ENCODE measurements at regions not wholly inside any gene's neighbourhood (a gene's known extent, or its start where the extent isn't known, plus 50 kb on each side); places are given as distances from the start of the nearest gene placed in this dataset.
"Not testable (repeated sequence)": the region's sequence is repeated elsewhere in the genome, so short reads cannot be mapped to it uniquely, and the experiment has no call there.

DNA sequence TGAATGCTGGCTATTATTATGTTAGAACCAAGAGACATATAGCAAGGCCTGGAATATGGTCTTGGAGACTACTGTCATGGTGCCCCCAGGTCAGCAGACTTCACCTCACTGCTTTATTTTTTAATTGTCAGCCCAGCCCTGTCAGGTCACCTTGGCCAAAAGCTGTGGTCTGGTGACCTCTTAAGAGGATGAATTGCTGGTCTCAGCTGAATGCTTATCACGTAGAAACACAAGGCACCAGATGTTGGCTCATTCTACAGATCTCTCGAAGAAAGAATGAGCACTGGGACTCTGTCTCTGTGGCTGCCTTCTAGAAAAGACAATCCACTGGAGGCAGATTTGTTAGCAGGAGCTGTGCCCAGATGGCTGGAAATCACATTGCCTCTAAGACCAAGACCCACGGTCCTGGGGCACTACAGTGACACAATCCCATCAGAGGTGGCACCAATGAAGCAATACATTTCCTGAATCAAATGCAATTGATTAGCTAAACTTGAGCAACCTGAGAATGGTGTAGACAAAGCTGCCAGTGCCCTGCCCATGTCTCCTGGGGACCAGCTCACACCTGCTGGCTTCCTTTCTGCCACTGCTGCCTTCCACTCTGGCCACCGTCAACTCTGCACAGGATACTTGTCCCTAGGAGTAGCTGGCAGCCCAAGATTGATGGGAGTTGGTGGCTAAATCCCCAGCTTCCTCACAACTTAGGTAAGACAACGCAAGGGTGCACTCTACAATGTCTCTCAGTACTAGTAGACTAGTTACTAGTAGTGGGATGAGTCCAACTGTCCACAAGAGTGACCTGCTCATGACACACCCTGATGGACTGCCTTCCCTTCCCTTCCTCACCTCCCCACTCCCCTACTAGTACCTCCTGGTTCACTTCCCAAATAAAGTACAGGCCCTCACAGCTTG lies 384.9 kb upstream of the PROK2 start:
- H3K36me3 Mint-ChIP-seq (ENCODE audit: insufficient read depth): no peaks in the 10 kb centered on the region
- no peak overlapping the region for H3K4me3 Mint-ChIP-seq
- peaks cover 17% of the 10 kb centered on the region for H3K27me3 Mint-ChIP-seq
- no peaks in the 10 kb centered on the region for H3K4me1 Mint-ChIP-seq
- ATAC-seq (replicated peaks; ENCODE audit: extremely low read depth, poor library complexity, severe bottlenecking) (no peak), DNase-seq (ENCODE audit: low spot score in 2 of 2) (no peak)
- H3K9me3 Mint-ChIP-seq: no peaks in the 10 kb centered on the region
- no peak overlapping the region for H3K27ac Mint-ChIP-seq (ENCODE audit: low read depth)

DNA sequence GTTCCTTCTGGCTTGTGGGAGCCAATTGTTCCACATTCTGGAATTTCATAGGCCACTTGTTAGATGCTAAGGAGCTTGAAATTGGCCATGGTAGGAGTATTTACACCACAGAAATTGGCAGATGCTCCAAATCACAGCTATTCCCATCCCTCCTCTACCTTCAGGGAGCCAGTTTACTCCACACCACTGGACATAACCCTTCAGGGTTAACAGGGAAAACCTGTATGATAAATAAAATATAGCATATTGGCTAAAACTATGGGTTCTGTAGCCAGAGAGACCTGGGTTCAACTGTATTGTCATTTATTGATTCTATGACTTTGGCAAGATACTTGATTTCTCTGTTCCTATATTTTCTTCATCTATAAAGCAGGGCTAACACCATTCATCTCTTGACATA lies 384.2 kb upstream of the PROK2 start:
- H3K4me3 Mint-ChIP-seq: no peak overlapping the region
- H3K27ac Mint-ChIP-seq (ENCODE audit: low read depth): no peak overlapping the region
- no peaks in the 10 kb centered on the region for H3K9me3 Mint-ChIP-seq
- ATAC-seq (replicated peaks; ENCODE audit: extremely low read depth, poor library complexity, severe bottlenecking): no peak
- H3K36me3 Mint-ChIP-seq (ENCODE audit: insufficient read depth): no peaks in the 10 kb centered on the region
- peaks cover 10% of the 10 kb centered on the region for H3K27me3 Mint-ChIP-seq
- no peak for DNase-seq (ENCODE audit: low spot score in 2 of 2)
- no peaks in the 10 kb centered on the region for H3K4me1 Mint-ChIP-seq

DNA sequence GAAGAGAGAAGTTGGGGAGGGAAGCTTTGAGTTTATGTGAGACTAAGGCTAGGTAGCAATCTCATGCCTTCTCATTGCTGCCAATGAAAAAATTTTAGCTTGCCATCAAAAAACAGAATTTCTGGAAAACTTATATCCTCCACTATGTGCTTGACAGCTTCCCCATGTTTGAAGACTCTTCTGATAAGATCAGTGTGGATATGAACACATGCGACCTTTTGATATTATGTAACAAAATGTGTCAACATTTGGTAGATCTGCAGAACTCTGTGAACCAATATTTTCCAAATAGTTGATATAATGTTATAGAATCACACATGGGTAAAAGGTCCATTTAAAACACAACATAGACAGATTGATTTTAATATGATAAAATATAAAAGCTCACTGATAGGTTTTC lies 380.9 kb upstream of the PROK2 start:
- no peak for ATAC-seq (replicated peaks; ENCODE audit: extremely low read depth, poor library complexity, severe bottlenecking)
- Mint-ChIP-seq H3K9me3 (no peaks in the 10 kb centered on the region), H3K27me3 (peaks cover 18% of the 10 kb centered on the region), H3K36me3 (ENCODE audit: insufficient read depth) (no peaks in the 10 kb centered on the region), H3K4me1 (no peaks in the 10 kb centered on the region), H3K27ac (ENCODE audit: low read depth) (no peak overlapping the region), H3K4me3 (no peak overlapping the region)
- no peak for DNase-seq (ENCODE audit: low spot score in 2 of 2)

DNA sequence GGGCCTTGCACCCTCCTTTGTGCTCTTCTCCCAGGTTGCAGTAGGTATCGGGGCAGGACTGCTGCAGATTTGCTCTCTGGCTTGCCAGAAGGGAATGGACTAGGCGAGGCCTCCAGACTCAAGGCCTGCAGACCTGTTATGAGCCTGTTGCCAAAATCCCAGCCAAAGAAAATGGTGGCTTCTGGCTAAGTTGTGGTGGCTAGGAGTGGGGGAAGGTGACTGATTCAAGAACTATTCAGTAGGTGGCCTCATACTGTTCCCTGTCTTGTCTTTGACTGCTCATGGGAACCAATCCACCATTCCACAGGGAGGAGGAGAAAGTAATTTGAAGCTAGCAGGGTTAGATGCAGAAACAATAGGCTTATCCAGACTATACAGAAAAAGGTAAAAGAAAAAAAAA lies 380.4 kb upstream of the PROK2 start:
- peaks cover 3% of the 10 kb centered on the region for H3K36me3 Mint-ChIP-seq (ENCODE audit: insufficient read depth)
- H3K9me3 Mint-ChIP-seq: no peaks in the 10 kb centered on the region
- H3K4me3 Mint-ChIP-seq: no peak overlapping the region
- no peak for DNase-seq (ENCODE audit: low spot score in 2 of 2)
- ATAC-seq (replicated peaks; ENCODE audit: extremely low read depth, poor library complexity, severe bottlenecking): no peak
- peaks cover 18% of the 10 kb centered on the region for H3K27me3 Mint-ChIP-seq
- H3K27ac Mint-ChIP-seq (ENCODE audit: low read depth): no peak overlapping the region
- no peaks in the 10 kb centered on the region for H3K4me1 Mint-ChIP-seq

DNA sequence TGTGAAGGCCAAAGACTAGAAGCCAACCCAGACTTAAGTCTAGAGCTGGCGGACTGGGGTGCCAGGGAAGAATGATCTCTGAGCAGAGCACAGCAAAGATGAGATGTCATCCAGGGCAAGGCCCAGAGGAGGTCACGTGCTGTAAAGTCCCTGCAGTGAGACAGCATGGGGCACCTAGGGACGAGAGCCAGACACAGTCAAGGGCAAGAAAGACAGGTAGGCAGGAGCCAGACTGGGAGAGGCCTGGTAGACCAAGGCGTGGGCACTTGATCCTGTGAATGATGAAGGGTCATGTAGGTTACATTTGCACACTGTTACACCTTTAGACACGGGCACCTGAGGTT lies 379.7 kb upstream of the PROK2 start:
- peaks cover 18% of the 10 kb centered on the region for H3K27me3 Mint-ChIP-seq
- no peak overlapping the region for H3K27ac Mint-ChIP-seq (ENCODE audit: low read depth)
- ATAC-seq (replicated peaks; ENCODE audit: extremely low read depth, poor library complexity, severe bottlenecking) (no peak), DNase-seq (ENCODE audit: low spot score in 2 of 2) (no peak)
- no peaks in the 10 kb centered on the region for H3K4me1 Mint-ChIP-seq
- H3K36me3 Mint-ChIP-seq (ENCODE audit: insufficient read depth): peaks cover 3% of the 10 kb centered on the region
- H3K9me3 Mint-ChIP-seq: no peaks in the 10 kb centered on the region
- H3K4me3 Mint-ChIP-seq: no peak overlapping the region

DNA sequence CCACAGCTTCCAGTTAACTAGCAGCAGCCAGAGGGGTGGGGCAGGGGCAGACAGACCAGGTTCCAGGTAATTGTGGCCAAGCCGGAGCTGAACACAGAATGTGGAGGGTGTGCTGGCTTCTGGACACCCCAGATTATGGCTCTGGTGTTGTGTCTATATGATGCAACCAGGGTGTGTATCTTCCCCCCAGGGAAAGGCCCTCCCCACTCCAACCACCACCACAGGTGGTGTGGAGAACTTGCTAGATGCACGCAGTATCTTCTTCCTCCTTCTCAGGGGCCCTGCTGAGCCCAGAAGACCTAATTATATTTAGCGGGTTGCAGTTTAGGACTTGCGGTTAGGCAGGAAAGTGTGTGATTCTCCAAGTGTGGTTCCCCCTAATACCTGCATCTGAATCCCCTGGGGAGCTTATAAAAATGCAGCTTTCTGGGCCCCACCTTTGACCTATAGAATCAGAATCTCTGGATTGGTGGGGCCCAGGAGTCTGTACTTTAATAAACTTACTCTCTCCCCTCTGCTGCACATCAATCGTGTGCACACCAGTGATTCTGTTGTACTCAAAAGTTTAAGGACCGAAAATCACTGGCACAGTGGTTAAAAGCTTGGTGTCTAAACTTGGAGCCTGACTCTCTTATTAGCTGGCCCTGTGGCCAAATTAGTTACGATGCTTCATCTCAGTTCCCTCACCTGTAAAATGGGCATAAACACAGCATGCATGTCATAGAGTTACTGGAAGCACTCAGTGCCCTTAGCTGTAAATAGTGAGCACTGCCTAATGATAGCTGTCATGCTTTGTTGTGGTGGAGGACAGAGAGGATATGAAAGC lies 379.1 kb upstream of the PROK2 start:
- H3K4me3 Mint-ChIP-seq: no peak overlapping the region
- H3K9me3 Mint-ChIP-seq: no peaks in the 10 kb centered on the region
- ATAC-seq (replicated peaks; ENCODE audit: extremely low read depth, poor library complexity, severe bottlenecking) (peak; percentile 53), DNase-seq (ENCODE audit: low spot score in 2 of 2) (no peak)
- H3K27ac Mint-ChIP-seq (ENCODE audit: low read depth): no peak overlapping the region
- H3K27me3 Mint-ChIP-seq: peaks cover 18% of the 10 kb centered on the region
- H3K4me1 Mint-ChIP-seq: no peaks in the 10 kb centered on the region
- H3K36me3 Mint-ChIP-seq (ENCODE audit: insufficient read depth): peaks cover 3% of the 10 kb centered on the region

DNA sequence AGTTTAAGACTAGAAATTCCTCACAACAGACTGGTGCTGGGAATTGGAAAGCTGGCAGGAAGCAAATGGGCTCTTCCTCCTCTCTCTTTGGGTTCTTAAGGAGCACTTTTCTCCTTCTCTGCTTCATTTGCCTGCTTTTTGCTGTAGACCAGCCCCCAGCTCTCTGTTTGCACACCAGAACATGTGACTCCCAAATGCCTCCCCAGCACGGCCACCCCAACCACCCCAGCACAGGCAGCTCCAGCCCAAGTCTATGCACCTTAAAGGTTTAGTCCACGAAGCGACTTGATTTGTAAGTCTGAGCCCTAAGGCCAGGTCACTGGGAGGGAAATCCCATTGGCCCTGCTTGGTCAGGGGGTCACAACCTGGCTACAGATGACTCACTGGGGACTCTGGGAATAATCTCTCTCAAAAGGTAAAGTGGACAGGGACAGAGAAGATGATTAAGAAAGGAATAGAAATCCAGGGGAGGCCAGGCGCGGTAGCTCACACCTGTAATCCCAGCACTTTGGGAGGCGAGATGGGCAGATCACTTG lies 377.8 kb upstream of the PROK2 start:
- no peaks in the 10 kb centered on the region for H3K4me1 Mint-ChIP-seq
- peaks cover 3% of the 10 kb centered on the region for H3K36me3 Mint-ChIP-seq (ENCODE audit: insufficient read depth)
- peaks cover 18% of the 10 kb centered on the region for H3K27me3 Mint-ChIP-seq
- no peak overlapping the region for H3K27ac Mint-ChIP-seq (ENCODE audit: low read depth)
- no peaks in the 10 kb centered on the region for H3K9me3 Mint-ChIP-seq
- no peak overlapping the region for H3K4me3 Mint-ChIP-seq
- ATAC-seq (replicated peaks; ENCODE audit: extremely low read depth, poor library complexity, severe bottlenecking) (no peak), DNase-seq (ENCODE audit: low spot score in 2 of 2) (no peak)

DNA sequence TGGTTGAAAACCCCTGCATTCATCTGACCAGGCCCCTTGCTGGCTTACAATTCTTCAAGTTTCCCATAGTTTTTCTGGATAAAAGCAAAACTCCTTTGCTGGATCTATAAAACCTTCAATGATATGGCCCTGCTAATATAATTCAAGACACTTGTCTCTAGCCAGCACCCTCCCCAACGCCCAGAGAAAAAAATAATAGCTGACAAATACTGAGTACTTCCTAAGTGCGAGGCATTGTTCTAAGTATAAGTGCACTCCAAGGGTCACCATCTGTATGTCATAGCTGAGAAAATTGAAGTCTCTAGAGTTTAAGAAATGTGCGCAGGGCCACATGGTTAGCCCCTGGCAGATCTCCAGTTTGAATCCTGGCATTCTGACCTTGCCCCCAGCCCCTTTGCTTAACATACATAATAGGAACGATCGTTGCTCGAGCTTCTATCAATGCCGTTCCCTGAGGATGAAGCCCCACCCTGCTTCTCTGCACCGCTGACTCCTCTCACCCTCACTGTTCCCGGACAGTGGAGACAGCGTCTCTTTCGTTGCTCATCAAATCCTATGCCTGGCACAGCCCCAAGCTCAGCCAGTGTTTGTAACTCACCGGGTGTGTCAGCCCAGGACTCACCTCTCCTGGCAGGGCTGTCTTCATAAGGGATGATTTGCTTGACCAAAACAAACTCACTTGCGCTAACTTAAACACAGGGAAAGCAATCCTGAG lies 377.1 kb upstream of the PROK2 start:
- H3K4me1 Mint-ChIP-seq: no peaks in the 10 kb centered on the region
- peaks cover 18% of the 10 kb centered on the region for H3K27me3 Mint-ChIP-seq
- no peaks in the 10 kb centered on the region for H3K9me3 Mint-ChIP-seq
- ATAC-seq (replicated peaks; ENCODE audit: extremely low read depth, poor library complexity, severe bottlenecking): no peak
- no peak overlapping the region for H3K27ac Mint-ChIP-seq (ENCODE audit: low read depth)
- no peak overlapping the region for H3K4me3 Mint-ChIP-seq
- H3K36me3 Mint-ChIP-seq (ENCODE audit: insufficient read depth): peaks cover 3% of the 10 kb centered on the region
- no peak for DNase-seq (ENCODE audit: low spot score in 2 of 2)

DNA sequence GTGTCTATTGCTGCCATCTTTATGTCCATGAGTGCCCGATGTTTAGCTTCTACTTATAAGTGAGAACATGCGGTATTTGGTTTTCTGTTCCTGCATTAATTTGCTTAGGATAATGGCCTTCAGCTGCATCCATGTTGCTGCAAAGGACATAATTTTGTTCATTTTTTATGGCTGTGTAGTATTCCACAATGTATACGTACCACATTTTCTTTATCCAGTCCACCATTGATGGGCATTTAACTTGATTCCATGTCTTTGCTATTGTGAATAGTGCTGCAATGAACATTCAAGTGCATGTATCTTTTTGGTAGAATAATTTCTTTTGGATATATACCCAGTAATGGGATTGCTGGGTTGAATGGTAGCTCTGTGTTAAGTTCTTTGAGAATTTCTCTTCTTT lies 376.3 kb upstream of the PROK2 start:
- peaks cover 18% of the 10 kb centered on the region for H3K27me3 Mint-ChIP-seq

DNA sequence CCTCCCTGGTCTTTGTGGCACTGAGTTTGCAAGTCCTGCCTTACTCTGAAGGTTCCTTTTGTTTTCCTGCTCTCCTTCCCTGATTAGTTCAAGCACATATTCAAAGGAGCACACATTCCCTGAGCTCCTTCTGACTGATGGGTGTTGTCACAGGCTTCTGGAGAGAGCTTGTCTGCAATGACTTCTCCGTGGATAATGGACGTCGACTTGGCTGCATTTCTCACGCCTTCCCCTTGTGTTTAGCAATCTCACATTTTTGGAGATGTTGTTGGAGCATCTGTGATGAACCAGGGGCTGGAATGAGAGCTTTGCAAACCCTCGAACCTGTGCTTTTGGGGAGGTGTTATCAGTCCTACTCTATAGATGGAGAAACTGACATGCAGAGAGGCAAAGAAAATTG lies 375.4 kb upstream of the PROK2 start:
- Mint-ChIP-seq H3K36me3 (ENCODE audit: insufficient read depth) (peaks cover 3% of the 10 kb centered on the region), H3K27ac (ENCODE audit: low read depth) (no peak overlapping the region), H3K9me3 (no peaks in the 10 kb centered on the region), H3K27me3 (peaks cover 18% of the 10 kb centered on the region), H3K4me1 (no peaks in the 10 kb centered on the region), H3K4me3 (no peak overlapping the region)
- ATAC-seq (replicated peaks; ENCODE audit: extremely low read depth, poor library complexity, severe bottlenecking): no peak
- DNase-seq (ENCODE audit: low spot score in 2 of 2): no peak

More for the DNA sequence above, 376.3 kb upstream of the PROK2 start:
- not testable (repeated sequence) for H3K9me3 Mint-ChIP-seq; ATAC-seq (replicated peaks; ENCODE audit: extremely low read depth, poor library complexity, severe bottlenecking); H3K4me3 Mint-ChIP-seq; H3K36me3 Mint-ChIP-seq (ENCODE audit: insufficient read depth); H3K4me1 Mint-ChIP-seq; H3K27ac Mint-ChIP-seq (ENCODE audit: low read depth); DNase-seq (ENCODE audit: low spot score in 2 of 2)

DNA sequence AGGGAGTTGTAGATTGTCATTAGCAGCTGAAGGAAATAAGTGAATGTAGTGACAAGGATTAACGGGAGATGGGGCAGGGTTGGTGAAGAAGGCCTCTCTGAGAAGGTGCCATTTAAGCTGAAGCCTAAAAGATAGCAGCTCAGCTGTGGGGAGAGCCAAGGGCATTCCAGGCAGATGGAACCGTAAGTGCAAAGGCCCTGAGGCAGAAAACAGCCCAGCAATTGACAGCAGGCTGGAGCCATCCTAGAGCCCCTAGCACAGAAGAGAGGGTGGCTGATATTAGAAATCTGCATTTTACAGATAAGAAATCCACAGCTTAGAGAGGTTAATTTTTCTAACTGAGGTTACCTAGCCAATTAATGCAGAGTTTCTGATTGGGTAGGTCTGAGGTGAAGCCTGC lies 374.5 kb upstream of the PROK2 start:
- H3K27me3 Mint-ChIP-seq: peaks cover 18% of the 10 kb centered on the region
- ATAC-seq (replicated peaks; ENCODE audit: extremely low read depth, poor library complexity, severe bottlenecking): no peak
- DNase-seq (ENCODE audit: low spot score in 2 of 2): no peak
- no peaks in the 10 kb centered on the region for H3K9me3 Mint-ChIP-seq
- H3K36me3 Mint-ChIP-seq (ENCODE audit: insufficient read depth): peaks cover 3% of the 10 kb centered on the region
- no peaks in the 10 kb centered on the region for H3K4me1 Mint-ChIP-seq
- no peak overlapping the region for H3K4me3 Mint-ChIP-seq
- H3K27ac Mint-ChIP-seq (ENCODE audit: low read depth): no peak overlapping the region

DNA sequence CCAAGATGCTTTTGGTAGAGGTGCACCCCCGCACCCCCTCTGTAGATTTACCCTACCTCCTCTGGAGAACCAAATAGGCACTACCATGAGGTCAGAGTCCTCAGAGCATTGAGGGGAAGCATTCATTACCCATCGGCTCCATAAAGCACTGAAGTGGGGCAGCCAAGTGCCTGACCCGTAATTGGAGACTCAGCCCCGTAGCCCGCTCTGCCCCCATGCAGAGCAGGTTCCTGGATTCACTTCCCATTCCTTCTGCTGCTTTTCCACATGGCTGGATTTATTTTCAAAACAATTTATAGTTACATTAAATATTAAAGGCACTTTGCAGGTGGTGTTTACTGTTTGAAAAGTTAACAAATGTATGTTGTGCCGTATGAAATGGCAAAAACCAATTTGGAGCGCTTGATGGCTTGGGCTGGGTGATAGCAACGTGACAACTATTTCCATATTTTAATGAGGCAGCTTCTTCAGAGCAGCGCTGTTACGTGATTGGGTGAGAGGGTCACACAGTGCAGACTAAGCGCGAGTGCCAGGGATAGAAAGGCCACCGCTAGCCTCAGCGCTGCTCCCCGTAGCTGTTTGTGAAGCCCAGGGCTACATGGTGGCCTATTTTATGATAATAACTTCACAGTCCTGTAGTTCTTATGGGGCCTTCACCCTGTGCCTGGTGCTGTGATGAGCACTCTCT lies 373.8 kb upstream of the PROK2 start:
- Mint-ChIP-seq H3K9me3 (no peaks in the 10 kb centered on the region), H3K4me3 (no peak overlapping the region), H3K27me3 (peaks cover 18% of the 10 kb centered on the region), H3K36me3 (ENCODE audit: insufficient read depth) (peaks cover 3% of the 10 kb centered on the region), H3K4me1 (no peaks in the 10 kb centered on the region), H3K27ac (ENCODE audit: low read depth) (no peak overlapping the region)
- ATAC-seq (replicated peaks; ENCODE audit: extremely low read depth, poor library complexity, severe bottlenecking) (no peak), DNase-seq (ENCODE audit: low spot score in 2 of 2) (no peak)

All from central memory CD8-positive, alpha-beta T cell (primary cell).